K562 (cell line): ENCODE measurements at regions not wholly inside any gene's neighbourhood (a gene's known extent, or its start where the extent isn't known, plus 50 kb on each side); places are given as distances from the start of the nearest gene placed in this dataset.
A peak's percentile ranks its signal among the peaks of the same experiment; 100 is the strongest.

Experiments
- ATAC-seq: fragments of 200-7000 bp; cut with Tn5 transposase; 3 replicates; pipeline ENCODE4 v1.9.1; 2020; ENCODE audit warnings: moderate library complexity
- BruUV-seq: library from RNA; stranded (reverse); fragments of 400-500 nt; replicated peaks from 2 replicates; lab custom pipeline; 2021; lab: Mats Ljungman, UMichigan
- CTCF ChIA-PET: fragments of 300-600 bp; formaldehyde crosslinking; extraction: SDS; loops from one replicate; lab custom pipeline; 2021; ENCODE audit warnings: low intra/inter-chr PET ratio; lab: Yijun Ruan, JAX
- POLR2A ChIA-PET: fragments of 300-600, 350-650 bp; sonication (Branson Sonifier 250); formaldehyde crosslinking; extraction: SDS; loops from one replicate; lab custom pipeline; 2021; ENCODE audit warnings: antibody characterized with exemption, inconsistent platforms; lab: Yijun Ruan, JAX
- DNase-seq, 4 experiments: peaks; one replicate each; pipeline versions ENCODE4 v3.0.0 to v3.0.0-alpha.2; 2011 to 2018; ENCODE audit warnings: low spot score in 3 of 4, mixed read lengths in 3 of 4; ENCODE audit errors: extremely low read depth in 1 of 4
- FAIRE-seq: peaks from 2 replicates; lab custom pipeline; 2011; peaks lifted over from hg19 to GRCh38; lab: Jason Lieb, UNC
- H2AFZ ChIP-seq: 2 replicates; pipeline ENCODE4 v1.6.0; 2011; ENCODE audit warnings: low read depth, low read length, control low read depth, inconsistent platforms
- H3K27ac ChIP-seq: fragments of 200-600 bp; 3 replicates; pipeline ENCODE4 v1.8.0; 2011; ENCODE audit warnings: low read depth, mild to moderate bottlenecking, control low read depth, inconsistent platforms, low read length, moderate library complexity, mixed read lengths; ENCODE audit errors: extremely low read depth
- H3K27me3 ChIP-seq, 2 experiments: fragments of 300-600 bp in 1 of 2; 2 replicates in 1 of 2; 3 replicates in 1 of 2; pipeline versions ENCODE4 v1.6.0 to v1.8.0; 2011; ENCODE audit warnings: inconsistent platforms in 2 of 2, low read length in 2 of 2, mild to moderate bottlenecking in 1 of 2, mixed read lengths in 1 of 2, moderate library complexity in 1 of 2; ENCODE audit not compliant: control insufficient read depth in 2 of 2, insufficient read depth in 2 of 2
- H3K36me3 ChIP-seq: fragments of 300-600 bp; 3 replicates; pipeline ENCODE4 v1.8.0; 2011; ENCODE audit warnings: mild to moderate bottlenecking, low read length, inconsistent platforms; ENCODE audit not compliant: control insufficient read depth, insufficient read depth
- H3K4me1 ChIP-seq, 2 experiments: fragments of 200-600 bp in 1 of 2; replicated peaks in 1 of 2; 2 replicates in 1 of 2; 3 replicates in 1 of 2; pipeline versions ENCODE4 v1.5.1 to v1.8.0; 2011; ENCODE audit warnings: inconsistent platforms in 2 of 2, low read length in 2 of 2, mild to moderate bottlenecking in 1 of 2, mixed read lengths in 1 of 2, moderate library complexity in 1 of 2; ENCODE audit not compliant: control insufficient read depth in 2 of 2, insufficient read depth in 2 of 2
- H3K4me2 ChIP-seq: 2 replicates; pipeline ENCODE4 v1.6.1; 2011; ENCODE audit warnings: low read length, control low read depth, inconsistent platforms, mixed read lengths; ENCODE audit not compliant: insufficient read depth
- H3K4me3 ChIP-seq: fragments of 200-600 bp; sonication (generic), shearing (Covaris generic); 2 replicates; pipeline ENCODE4 v1.5.1; 2016; ENCODE audit warnings: control low read depth, inconsistent platforms
- H3K79me2 ChIP-seq: fragments of 200-600 bp; 3 replicates; pipeline ENCODE4 v1.8.0; 2011; ENCODE audit warnings: low read length, inconsistent platforms; ENCODE audit not compliant: control insufficient read depth, insufficient read depth
- H3K9ac ChIP-seq, 2 experiments: 2 replicates each; pipeline versions ENCODE4 v1.6.0 to v1.6.1; 2011; ENCODE audit warnings: low read depth in 2 of 2, low read length in 2 of 2, control low read depth in 1 of 2, inconsistent platforms in 1 of 2, mild to moderate bottlenecking in 1 of 2, mixed read lengths in 1 of 2; ENCODE audit not compliant: insufficient read depth in 1 of 2
- H3K9me1 ChIP-seq: one replicate; pipeline ENCODE4 v1.6.0; 2011; ENCODE audit warnings: inconsistent platforms, mild to moderate bottlenecking, low read length, moderate library complexity; ENCODE audit not compliant: control insufficient read depth, insufficient read depth
- H3K9me3 ChIP-seq: replicated peaks from 2 replicates; pipeline ENCODE4 v1.5.1; 2011; ENCODE audit warnings: low read depth, low read length, inconsistent platforms; ENCODE audit not compliant: control insufficient read depth, insufficient read depth
- H4K20me1 ChIP-seq: replicated peaks from 2 replicates; pipeline ENCODE4 v1.6.1; 2011; ENCODE audit warnings: low read length, inconsistent platforms, mixed read lengths; ENCODE audit not compliant: control insufficient read depth, insufficient read depth
- ARID1B ChIP-seq: fragments of 450-650 bp; IDR thresholded peaks from 2 replicates; pipeline ENCODE4 v1.6.1; 2016; ENCODE audit warnings: antibody characterized with exemption, mild to moderate bottlenecking, inconsistent platforms
- CBFA2T3 ChIP-seq: fragments of 450-650 bp; IDR thresholded peaks from 2 replicates; pipeline ENCODE4 v1.6.1; 2017
- NR3C1 ChIP-seq: sonication (generic); formaldehyde crosslinking; IDR thresholded peaks from 2 replicates; pipeline ENCODE4 v1.8.1; 2022; ENCODE audit warnings: missing genetic modification reagents
- POLR2AphosphoS2 ChIP-seq: IDR thresholded peaks from 2 replicates; pipeline ENCODE4 v1.6.1; 2012; ENCODE audit warnings: low read length, improper control_type of control experiment
- POU5F1 ChIP-seq: fragments of 150-350 bp; IDR thresholded peaks from 2 replicates; pipeline ENCODE4 v1.6.1; 2014; ENCODE audit warnings: borderline replicate concordance, low read length, low read depth, mild to moderate bottlenecking; ENCODE audit not compliant: partially characterized antibody
- SIX5 ChIP-seq, 2 experiments: IDR thresholded peaks; 2 replicates each; pipeline ENCODE4 v1.6.1; 2011; ENCODE audit warnings: low read length in 2 of 2, borderline replicate concordance in 1 of 2, low read depth in 1 of 2, mild to moderate bottlenecking in 1 of 2, moderate library complexity in 1 of 2; ENCODE audit not compliant: insufficient read depth in 1 of 2
- SLC30A9 ChIP-seq: fragments of 250-450 bp; sonication (Bioruptor Pico); IDR thresholded peaks from 2 replicates; pipeline ENCODE4 v1.8.0; 2022; ENCODE audit warnings: mild to moderate bottlenecking, moderate library complexity
- TCF3 ChIP-seq: sonication (generic); formaldehyde crosslinking; IDR thresholded peaks from 2 replicates; pipeline ENCODE4 v1.4.0; 2020; ENCODE audit warnings: mild to moderate bottlenecking, missing genetic modification reagents
- TSC22D4 ChIP-seq: fragments of 450-650 bp; IDR thresholded peaks from 2 replicates; pipeline ENCODE4 v1.6.1; 2016; ENCODE audit warnings: missing genetic modification characterization, missing biosample characterization, control low read depth
- ZBTB33 ChIP-seq: sonication (generic); formaldehyde crosslinking; IDR thresholded peaks from 2 replicates; pipeline ENCODE4 v1.8.1; 2023; ENCODE audit warnings: mild to moderate bottlenecking, missing genetic modification reagents
- ZNF224 ChIP-seq: sonication (generic); formaldehyde crosslinking; IDR thresholded peaks from 2 replicates; pipeline ENCODE4 v1.8.0; 2022; ENCODE audit warnings: mild to moderate bottlenecking, missing genetic modification reagents
- WGBS: fragments of 100-300 bp; shearing (Covaris generic); methylation state at CpG from one replicate; pipeline ENCODE4 v1.1.6; 2016; ENCODE audit warnings: low coverage, mixed read lengths; ENCODE audit not compliant: insufficient coverage; ENCODE audit errors: missing lambda C conversion rate; 5-methylcytosine and 5-hydroxymethylcytosine counted together
- in situ Hi-C: fragments of 300-500 bp; cut with MboI; formaldehyde crosslinking; loops from 4 replicates; pipeline ENCODE4 v1.15.0; 2018; ENCODE audit warnings: inconsistent platforms, mixed read lengths
- intact Hi-C: fragments of 100-400 bp; cut with micrococcal nuclease; formaldehyde crosslinking; loops from 2 replicates; pipeline ENCODE4 v1.14.2; 2022
- TF ChIP-seq, protein P1 (sequence below), 2 experiments: fragments of 450-650 bp in 1 of 2; sonication (generic) in 1 of 2; formaldehyde crosslinking; conservative IDR thresholded peaks; 2 replicates each; pipeline versions ENCODE4 v1.4.0 to v1.8.1; 2020 to 2022; ENCODE audit warnings: mild to moderate bottlenecking in 1 of 2, missing genetic modification reagents in 1 of 2
- TF ChIP-seq, protein P2 (sequence below): fragments of 250-450 bp; sonication (Bioruptor Pico); IDR thresholded peaks from 2 replicates; pipeline ENCODE4 v1.8.0; 2021; ENCODE audit warnings: moderate library complexity, mild to moderate bottlenecking, inconsistent platforms

GRCh38 chr1:219991919-219992318, 54.4 kb downstream of the EPRS1 start:
- no peak overlapping the region for H2AFZ ChIP-seq
- DNase-seq, result peak in 1 of 4 experiments; percentile 41
- no peaks in the 10 kb centered on the region for H3K9me3 ChIP-seq
- no peak overlapping the region for H3K27ac ChIP-seq
- no peak for FAIRE-seq
- ATAC-seq, result peak; percentile 41; the same call in 2 of the 3 replicates
- POLR2A ChIA-PET, result interaction anchor here (1.1 to 1.5 kb wide), 3 partner anchors 12 to 158 kb away, joined by 3 to 5 read pairs (median 3); no protein-coding TSS in a partner anchor
- no peaks in the 10 kb centered on the region for H3K9me1 ChIP-seq
- no peaks in the 10 kb centered on the region; the same call in 2 of the 3 replicates for H3K79me2 ChIP-seq
- H3K4me1 ChIP-seq, result no peaks in the 10 kb centered on the region; a peak in 1 of 5 replicates
- intact Hi-C loops (loop anchor here (1.0 to 5.0 kb wide), 5 partner anchors 85 to 785 kb away; partner anchors contain the start of gene BPNT1), in situ Hi-C loops (no loop called here)
- peaks cover 84% of the 10 kb centered on the region for H3K36me3 ChIP-seq
- H3K9ac ChIP-seq, result no peak overlapping the region
- H3K27me3 ChIP-seq, result no peaks in the 10 kb centered on the region
- WGBS, result 63% methylated on average over 2 of the region's 2 CpGs
- H3K4me2 ChIP-seq, result no peak overlapping the region
- no peaks in the 10 kb centered on the region for H4K20me1 ChIP-seq
- no peak overlapping the region for H3K4me3 ChIP-seq
- BruUV-seq, result no TSS peak
- CTCF ChIA-PET, result no interaction called here
- no peak for TF ChIP-seq SIX5 (IDR thresholded peaks at IDR 0.05; ENCODE audit: borderline replicate concordance in 1 of 2, insufficient read depth in 1 of 2, low read depth in 1 of 2, low read length in 2 of 2)
- TF ChIP-seq, protein P1, sequence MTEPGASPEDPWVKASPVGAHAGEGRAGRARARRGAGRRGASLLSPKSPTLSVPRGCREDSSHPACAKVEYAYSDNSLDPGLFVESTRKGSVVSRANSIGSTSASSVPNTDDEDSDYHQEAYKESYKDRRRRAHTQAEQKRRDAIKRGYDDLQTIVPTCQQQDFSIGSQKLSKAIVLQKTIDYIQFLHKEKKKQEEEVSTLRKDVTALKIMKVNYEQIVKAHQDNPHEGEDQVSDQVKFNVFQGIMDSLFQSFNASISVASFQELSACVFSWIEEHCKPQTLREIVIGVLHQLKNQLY (CRISPR knock-in tag; conservative IDR thresholded peaks at IDR 0.05), result no peak
- TF ChIP-seq, protein P2, sequence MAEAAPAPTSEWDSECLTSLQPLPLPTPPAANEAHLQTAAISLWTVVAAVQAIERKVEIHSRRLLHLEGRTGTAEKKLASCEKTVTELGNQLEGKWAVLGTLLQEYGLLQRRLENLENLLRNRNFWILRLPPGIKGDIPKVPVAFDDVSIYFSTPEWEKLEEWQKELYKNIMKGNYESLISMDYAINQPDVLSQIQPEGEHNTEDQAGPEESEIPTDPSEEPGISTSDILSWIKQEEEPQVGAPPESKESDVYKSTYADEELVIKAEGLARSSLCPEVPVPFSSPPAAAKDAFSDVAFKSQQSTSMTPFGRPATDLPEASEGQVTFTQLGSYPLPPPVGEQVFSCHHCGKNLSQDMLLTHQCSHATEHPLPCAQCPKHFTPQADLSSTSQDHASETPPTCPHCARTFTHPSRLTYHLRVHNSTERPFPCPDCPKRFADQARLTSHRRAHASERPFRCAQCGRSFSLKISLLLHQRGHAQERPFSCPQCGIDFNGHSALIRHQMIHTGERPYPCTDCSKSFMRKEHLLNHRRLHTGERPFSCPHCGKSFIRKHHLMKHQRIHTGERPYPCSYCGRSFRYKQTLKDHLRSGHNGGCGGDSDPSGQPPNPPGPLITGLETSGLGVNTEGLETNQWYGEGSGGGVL (CRISPR knock-in tag), result no peak
- TF ChIP-seq ZNF224 (CRISPR knock-in tag), result no peak
- TF ChIP-seq TSC22D4 (tag), result no peak
- peak; percentile 64; the same call in 1 of the 2 replicates for TF ChIP-seq ZBTB33 (CRISPR knock-in tag)
- TF ChIP-seq TCF3 (CRISPR knock-in tag), result peak; percentile 43
- no peak for TF ChIP-seq NR3C1 (CRISPR knock-in tag)
- peak; percentile 41; the same call in 1 of the 2 replicates for TF ChIP-seq CBFA2T3
- TF ChIP-seq ARID1B, result peak; percentile 26; the same call in 1 of the 2 replicates
- no peak for TF ChIP-seq POLR2AphosphoS2
- TF ChIP-seq POU5F1, result no peak
- no peak for TF ChIP-seq SLC30A9 (CRISPR knock-in tag)
